GM12892 (cell line): ENCODE measurements at regions not wholly inside any gene's neighbourhood (a gene's known extent, or its start where the extent isn't known, plus 50 kb on each side); places are given as distances from the start of the nearest gene placed in this dataset.
A peak's percentile ranks its signal among the peaks of the same experiment; 100 is the strongest.
"Not testable (repeated sequence)": the region's sequence is repeated elsewhere in the genome, so short reads cannot be mapped to it uniquely, and the experiment has no call there.

Source experiments
- DNase-seq: peaks from one replicate; pipeline ENCODE4 v3.0.0; 2011; ENCODE audit not compliant: insufficient read length
- FAIRE-seq: peaks from 2 replicates; lab custom pipeline; 2011; peaks lifted over from hg19 to GRCh38; lab: Jason Lieb, UNC
- POLR2A ChIP-seq: IDR thresholded peaks from 2 replicates; pipeline ENCODE4 v1.6.1; 2011; ENCODE audit warnings: low read depth, low read length, control low read depth
- POLR2AphosphoS5 ChIP-seq: IDR thresholded peaks from 2 replicates; pipeline ENCODE4 v1.6.1; 2011; ENCODE audit warnings: low read depth, low read length, control low read depth
- TAF1 ChIP-seq: IDR thresholded peaks from 2 replicates; pipeline ENCODE4 v1.6.1; 2011; ENCODE audit warnings: low read depth, mild to moderate bottlenecking, control low read depth, low read length, borderline replicate concordance

- FAIRE-seq, result no peak
- no peak for TF ChIP-seq POLR2AphosphoS5
- TF ChIP-seq TAF1, result no peak
- no peak for TF ChIP-seq POLR2A
- DNase-seq, result no peak
These were observed 133.2 kb upstream of the MDFIC start for GRCh38 chr7:114788706-114789105.

GRCh38 chr7:114789161-114789560 lies 132.7 kb upstream of the MDFIC start:
- FAIRE-seq (no peak), DNase-seq (no peak)
- TF ChIP-seq TAF1 (no peak), POLR2AphosphoS5 (no peak), POLR2A (no peak)

GRCh38 chr7:114789871-114790311 lies 132.0 kb upstream of the MDFIC start:
- no peak for FAIRE-seq
- DNase-seq, result no peak
- TF ChIP-seq POLR2A, result no peak

- TF ChIP-seq TAF1 (no peak), POLR2AphosphoS5 (no peak), POLR2A (no peak)
- DNase-seq (no peak), FAIRE-seq (no peak)
These were observed 131.4 kb upstream of the MDFIC start for GRCh38 chr7:114790521-114790920.

GRCh38 chr7:114791771-114792170 lies 130.1 kb upstream of the MDFIC start:
- FAIRE-seq, result no peak
- TF ChIP-seq POLR2A (no peak), POLR2AphosphoS5 (no peak), TAF1 (no peak)
- no peak for DNase-seq

- no peak for DNase-seq
- peak; percentile 21 for FAIRE-seq
- no peak for TF ChIP-seq POLR2A
- no peak for TF ChIP-seq POLR2AphosphoS5
- TF ChIP-seq TAF1, result no peak
These were observed 128.6 kb upstream of the MDFIC start for GRCh38 chr7:114793155-114793845.

- FAIRE-seq (no peak), DNase-seq (no peak)
- TF ChIP-seq POLR2AphosphoS5, result no peak
- no peak for TF ChIP-seq POLR2A
- TF ChIP-seq TAF1, result no peak
These were observed 126.4 kb upstream of the MDFIC start for GRCh38 chr7:114795475-114795874.

- DNase-seq, result no peak
- peak; percentile 9 for FAIRE-seq
- TF ChIP-seq TAF1 (no peak), POLR2AphosphoS5 (no peak), POLR2A (no peak)
These were observed 122.3 kb upstream of the MDFIC start for GRCh38 chr7:114799628-114800028.

- TF ChIP-seq TAF1 (no peak), POLR2AphosphoS5 (no peak), POLR2A (no peak)
- FAIRE-seq, result no peak
- DNase-seq, result no peak
These were observed 119.3 kb upstream of the MDFIC start for GRCh38 chr7:114802632-114803031.

- DNase-seq (no peak), FAIRE-seq (no peak)
- no peak for TF ChIP-seq POLR2A
- TF ChIP-seq POLR2AphosphoS5, result no peak
- TF ChIP-seq TAF1, result no peak
These were observed 115.2 kb upstream of the MDFIC start for GRCh38 chr7:114806590-114807162.

- no peak for FAIRE-seq
- TF ChIP-seq TAF1 (no peak), POLR2A (no peak), POLR2AphosphoS5 (no peak)
- DNase-seq, result no peak
These were observed 109.3 kb upstream of the MDFIC start for GRCh38 chr7:114812570-114812969.

- no peak for FAIRE-seq
- DNase-seq, result no peak
- TF ChIP-seq TAF1 (no peak), POLR2A (no peak), POLR2AphosphoS5 (no peak)
These were observed 108.3 kb upstream of the MDFIC start for GRCh38 chr7:114813624-114814023.

- FAIRE-seq, DNase-seq: not testable (repeated sequence)
These were observed 104.9 kb upstream of the MDFIC start for GRCh38 chr7:114817036-114817435.
